NCI-H1436 (cell line): ENCODE measurements at regions not wholly inside any gene's neighbourhood (a gene's known extent, or its start where the extent isn't known, plus 50 kb on each side); places are given as distances from the start of the nearest gene placed in this dataset.

ENCODE experiments used
- DNase-seq: peaks from one replicate; lab custom pipeline; 2025; lab: John Stamatoyannopoulos, UW

- no peak for DNase-seq
Observed at GRCh38 chr5:17431272-17432050, 66.6 kb upstream of the TAF11L2 start.

- DNase-seq, result no peak
Observed at GRCh38 chr5:17432569-17432968, 65.5 kb upstream of the TAF11L2 start.

GRCh38 chr5:17433406-17433805 is 64.6 kb upstream of the TAF11L2 start:
- no peak for DNase-seq

GRCh38 chr5:17434982-17435381 is 63.0 kb upstream of the TAF11L2 start:
- DNase-seq, result no peak

- no peak for DNase-seq
Observed at GRCh38 chr5:17436350-17436749, 61.7 kb upstream of the TAF11L2 start.

GRCh38 chr5:17436761-17437221 is 61.2 kb upstream of the TAF11L2 start:
- no peak for DNase-seq

GRCh38 chr5:17438027-17438426 is 60.0 kb upstream of the TAF11L2 start:
- no peak for DNase-seq

- DNase-seq, result no peak
Observed at GRCh38 chr5:17439956-17440355, 58.1 kb upstream of the TAF11L2 start.

GRCh38 chr5:17440766-17441165 is 57.3 kb upstream of the TAF11L2 start:
- no peak for DNase-seq

GRCh38 chr5:17441351-17441750 is 56.7 kb upstream of the TAF11L2 start:
- DNase-seq, result no peak

- DNase-seq, result no peak
Observed at GRCh38 chr5:17443333-17444130, 54.5 kb upstream of the TAF11L2 start.

- DNase-seq, result no peak
Observed at GRCh38 chr5:17444496-17444895, 53.5 kb upstream of the TAF11L2 start.

- DNase-seq, result no peak
Observed at GRCh38 chr5:17445185-17445584, 52.8 kb upstream of the TAF11L2 start.
